B cell (primary cell): ENCODE measurements at regions not wholly inside any gene's neighbourhood (a gene's known extent, or its start where the extent isn't known, plus 50 kb on each side); places are given as distances from the start of the nearest gene placed in this dataset.

Experiments used
- ATAC-seq: fragments of 200-7000 bp; cut with Tn5 transposase; one replicate; pipeline ENCODE4 v1.10.0; 2021; ENCODE audit warnings: low read depth, mild to moderate bottlenecking, moderate number of reproducible peaks, moderate library complexity
- CTCF ChIA-PET: fragments of 350-600 bp; sonication (Branson Sonifier 250); formaldehyde crosslinking; loops from one replicate; lab custom pipeline; 2021; ENCODE audit warnings: antibody characterized with exemption, inconsistent platforms; lab: Charles Lee
- POLR2A ChIA-PET: fragments of 350-600 bp; sonication (Branson Sonifier 250); formaldehyde crosslinking; loops from one replicate; lab custom pipeline; 2021; ENCODE audit warnings: antibody characterized with exemption; lab: Charles Lee
- DNase-seq: peaks from one replicate; pipeline ENCODE4 v3.0.0; 2013
- H2AFZ ChIP-seq: 2 replicates; pipeline ENCODE4 v1.6.1; 2012; ENCODE audit warnings: mild to moderate bottlenecking, low read depth, low read length; ENCODE audit not compliant: insufficient read depth, poor library complexity, severe bottlenecking
- H3K27ac ChIP-seq, 2 donors: 1 replicate in 1 of 2; 2 replicates in 1 of 2; pipeline ENCODE4 v1.5.1; 2012 to 2013; ENCODE audit warnings: low read length in 2 of 2, mild to moderate bottlenecking in 2 of 2, moderate library complexity in 1 of 2
- H3K27me3 ChIP-seq, 4 experiments: fragments of 200-600 bp in 1 of 4; sonication (generic) in 1 of 4; replicated peaks in 1 of 4; 1 replicate in 2 of 4; 2 replicates in 2 of 4; pipeline versions ENCODE4 v1.6.1 to v1.7.0; 2013 to 2016; ENCODE audit warnings: low read length in 3 of 4, mild to moderate bottlenecking in 2 of 4, mixed read lengths in 1 of 4, moderate library complexity in 1 of 4; ENCODE audit not compliant: insufficient read depth in 4 of 4, control insufficient read depth in 3 of 4; ENCODE audit errors: control extremely low read depth in 1 of 4
- H3K36me3 ChIP-seq, 2 experiments: replicated peaks in 1 of 2; 1 replicate in 1 of 2; 2 replicates in 1 of 2; pipeline versions ENCODE4 v1.6.1 to v1.7.1; 2013; ENCODE audit warnings: low read length in 1 of 2; ENCODE audit not compliant: insufficient read depth in 2 of 2, control insufficient read depth in 1 of 2; ENCODE audit errors: control extremely low read depth in 1 of 2, extremely low read depth in 1 of 2
- H3K4me1 ChIP-seq, 2 donors: fragments of 200-600 bp in 1 of 2; sonication (generic) in 1 of 2; 1 replicate in 1 of 2; 2 replicates in 1 of 2; pipeline versions ENCODE4 v1.5.1 to v1.6.1; 2013 to 2017; ENCODE audit warnings: low read length in 2 of 2; ENCODE audit not compliant: control insufficient read depth in 2 of 2, insufficient read depth in 2 of 2
- H3K4me2 ChIP-seq: replicated peaks from 2 replicates; pipeline ENCODE3; 2012; ENCODE audit warnings: mild to moderate bottlenecking, low read depth, low read length; ENCODE audit not compliant: poor library complexity, severe bottlenecking
- H3K4me3 ChIP-seq, 5 experiments: fragments of 200-600 bp in 1 of 5; sonication (generic) in 1 of 5; 1 replicate in 3 of 5; 2 replicates in 2 of 5; pipeline versions ENCODE4 v1.5.1 to v1.7.0; 2011 to 2016; ENCODE audit warnings: low read length in 4 of 5, mild to moderate bottlenecking in 4 of 5, low read depth in 2 of 5, control low read depth in 1 of 5, moderate library complexity in 1 of 5; ENCODE audit not compliant: insufficient read depth in 1 of 5; ENCODE audit errors: control extremely low read depth in 1 of 5, extremely low read depth in 1 of 5
- H3K79me2 ChIP-seq: fragments of 200-600 bp; sonication (generic); one replicate; pipeline ENCODE4 v1.6.0; 2016; ENCODE audit warnings: low read length; ENCODE audit not compliant: control insufficient read depth, insufficient read depth
- H3K9ac ChIP-seq: fragments of 200-600 bp; sonication (generic); 2 replicates; pipeline ENCODE4 v1.6.1; 2017; ENCODE audit warnings: mild to moderate bottlenecking, low read length, moderate library complexity
- H3K9me3 ChIP-seq, 3 donors: one replicate each; pipeline versions ENCODE4 v1.6.1 to v1.7.1; 2013; ENCODE audit warnings: low read length in 2 of 3; ENCODE audit not compliant: control insufficient read depth in 2 of 3, insufficient read depth in 1 of 3; ENCODE audit errors: control extremely low read depth in 1 of 3
- H4K20me1 ChIP-seq: 2 replicates; pipeline ENCODE4 v1.6.0; 2012; ENCODE audit warnings: mild to moderate bottlenecking, low read length; ENCODE audit not compliant: insufficient read depth, control insufficient read depth, poor library complexity, severe bottlenecking
- H3K27ac Mint-ChIP-seq: one replicate; pipeline ENCODE4 v1.8.0; 2021; ENCODE audit warnings: mixed read lengths
- H3K27me3 Mint-ChIP-seq: one replicate; pipeline ENCODE4 v1.8.0; 2021; ENCODE audit warnings: mixed read lengths
- H3K4me1 Mint-ChIP-seq: one replicate; pipeline ENCODE4 v1.8.0; 2021; ENCODE audit warnings: mixed read lengths
- H3K4me3 Mint-ChIP-seq: one replicate; pipeline ENCODE4 v1.8.0; 2021; ENCODE audit warnings: mixed read lengths
- H3K9me3 Mint-ChIP-seq: one replicate; pipeline ENCODE4 v1.8.0; 2022; ENCODE audit warnings: mixed read lengths; ENCODE audit not compliant: insufficient read depth
- EZH2 ChIP-seq: IDR thresholded peaks from 2 replicates; pipeline ENCODE4 v1.6.1; 2012; ENCODE audit warnings: borderline replicate concordance, low read depth, mild to moderate bottlenecking, moderate library complexity, low read length; ENCODE audit not compliant: insufficient read depth, poor library complexity, severe bottlenecking
- WGBS: methylation state at CpG from one replicate; pipeline ENCODE4 v1.1.5; 2013; ENCODE audit warnings: missing lambda C conversion rate; ENCODE audit not compliant: insufficient coverage; 5-methylcytosine and 5-hydroxymethylcytosine counted together
- intact Hi-C: fragments of 100-400 bp; cut with micrococcal nuclease; formaldehyde crosslinking; loops from one replicate; pipeline ENCODE4 v1.10.0; 2022
- TF ChIP-seq, protein P1 (sequence below): fragments of 200-600 bp; IDR thresholded peaks from one replicate; pipeline ENCODE4 v1.8.0; 2022; ENCODE audit warnings: antibody characterized with exemption, mild to moderate bottlenecking

GRCh38 chr15:81780966-81781365 is 264.9 kb downstream of the MEX3B start:
- intact Hi-C loops = no loop called here
- Mint-ChIP-seq H3K27me3 (peaks cover 22% of the 10 kb centered on the region), H3K4me1 (no peaks in the 10 kb centered on the region), H3K4me3 (no peak overlapping the region), H3K9me3 (no peaks in the 10 kb centered on the region), H3K27ac (peak overlapping the region; percentile 1)
- no peak for DNase-seq
- TF ChIP-seq EZH2 = no peak
- TF ChIP-seq, protein P1, sequence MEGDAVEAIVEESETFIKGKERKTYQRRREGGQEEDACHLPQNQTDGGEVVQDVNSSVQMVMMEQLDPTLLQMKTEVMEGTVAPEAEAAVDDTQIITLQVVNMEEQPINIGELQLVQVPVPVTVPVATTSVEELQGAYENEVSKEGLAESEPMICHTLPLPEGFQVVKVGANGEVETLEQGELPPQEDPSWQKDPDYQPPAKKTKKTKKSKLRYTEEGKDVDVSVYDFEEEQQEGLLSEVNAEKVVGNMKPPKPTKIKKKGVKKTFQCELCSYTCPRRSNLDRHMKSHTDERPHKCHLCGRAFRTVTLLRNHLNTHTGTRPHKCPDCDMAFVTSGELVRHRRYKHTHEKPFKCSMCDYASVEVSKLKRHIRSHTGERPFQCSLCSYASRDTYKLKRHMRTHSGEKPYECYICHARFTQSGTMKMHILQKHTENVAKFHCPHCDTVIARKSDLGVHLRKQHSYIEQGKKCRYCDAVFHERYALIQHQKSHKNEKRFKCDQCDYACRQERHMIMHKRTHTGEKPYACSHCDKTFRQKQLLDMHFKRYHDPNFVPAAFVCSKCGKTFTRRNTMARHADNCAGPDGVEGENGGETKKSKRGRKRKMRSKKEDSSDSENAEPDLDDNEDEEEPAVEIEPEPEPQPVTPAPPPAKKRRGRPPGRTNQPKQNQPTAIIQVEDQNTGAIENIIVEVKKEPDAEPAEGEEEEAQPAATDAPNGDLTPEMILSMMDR = no peak
- no peaks in the 10 kb centered on the region for H3K27me3 ChIP-seq
- no peak overlapping the region for H3K4me3 ChIP-seq
- no peaks in the 10 kb centered on the region for H3K36me3 ChIP-seq
- POLR2A ChIA-PET = no interaction called here
- H3K79me2 ChIP-seq = no peaks in the 10 kb centered on the region
- no peaks in the 10 kb centered on the region for H3K9me3 ChIP-seq
- CTCF ChIA-PET = no interaction called here
- H2AFZ ChIP-seq = no peak overlapping the region
- no peaks in the 10 kb centered on the region for H4K20me1 ChIP-seq
- no peak overlapping the region for H3K27ac ChIP-seq
- no peak for ATAC-seq
- H3K4me1 ChIP-seq = no peaks in the 10 kb centered on the region
- H3K4me2 ChIP-seq = no peak overlapping the region
- H3K9ac ChIP-seq = no peak overlapping the region

DNA sequence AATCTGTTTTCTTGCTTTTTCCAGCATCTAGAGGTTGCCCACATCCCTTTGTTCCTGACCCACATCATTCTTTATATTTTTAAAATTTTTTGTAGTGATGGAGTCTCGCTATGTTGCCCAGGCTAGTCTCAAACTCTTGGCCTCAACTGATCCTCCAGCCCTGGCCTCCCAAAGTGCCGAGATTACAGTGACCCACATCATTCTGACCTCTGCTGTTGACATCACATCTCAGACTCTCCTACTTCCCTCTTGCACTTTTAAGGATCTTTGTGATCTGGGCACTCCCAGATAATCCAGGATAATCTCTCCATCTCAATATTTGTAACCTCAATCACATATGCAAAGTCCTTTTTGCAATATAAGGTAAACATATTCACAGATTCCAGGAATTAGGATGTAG is 266.6 kb downstream of the MEX3B start:
- Histone ChIP-seq H3K4me1 (no peaks in the 10 kb centered on the region), H4K20me1 (no peaks in the 10 kb centered on the region), H2AFZ (no peak overlapping the region), H3K9ac (no peak overlapping the region), H3K27me3 (no peaks in the 10 kb centered on the region), H3K4me3 (no peak overlapping the region), H3K79me2 (no peaks in the 10 kb centered on the region), H3K9me3 (no peaks in the 10 kb centered on the region), H3K4me2 (no peak overlapping the region), H3K36me3 (no peaks in the 10 kb centered on the region), H3K27ac (no peak overlapping the region)
- Mint-ChIP-seq H3K4me1 (no peaks in the 10 kb centered on the region), H3K27ac (no peak overlapping the region), H3K9me3 (no peaks in the 10 kb centered on the region), H3K4me3 (no peak overlapping the region), H3K27me3 (peaks cover 14% of the 10 kb centered on the region)
- DNase-seq (no peak), ATAC-seq (no peak)
- no peak for TF ChIP-seq EZH2
- TF ChIP-seq, protein P1 = no peak
- 95% methylated on average over 2 of the region's 2 CpGs for WGBS
- intact Hi-C loops = no loop called here
- POLR2A ChIA-PET = no interaction called here
- CTCF ChIA-PET = no interaction called here
